ENCODE measurements at regions not wholly inside any gene's neighbourhood (a gene's known extent, or its start where the extent isn't known, plus 50 kb on each side); places are given as distances from the start of the nearest gene placed in this dataset.

DNA sequence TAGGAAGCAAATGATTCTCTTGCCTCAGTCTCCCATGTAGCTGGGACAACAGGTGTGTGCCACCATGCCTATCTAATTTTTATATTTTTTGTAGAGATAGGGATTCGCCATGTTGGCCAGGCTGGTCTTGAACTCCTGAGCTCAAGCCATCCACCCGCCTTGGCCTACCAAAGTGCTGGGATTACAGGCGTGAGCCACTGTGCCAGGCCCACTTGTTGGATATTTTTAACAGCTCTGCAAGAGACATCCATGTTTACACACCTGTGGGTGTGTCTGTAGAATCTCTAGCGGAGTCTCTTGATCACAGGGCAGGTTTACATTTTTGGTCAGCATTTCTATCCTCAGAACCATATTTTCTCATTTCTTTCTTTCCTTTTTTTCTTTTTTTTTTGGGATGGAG lies 53.1 kb upstream of the ZFP64 start:
- TF ChIP-seq, protein P1, sequence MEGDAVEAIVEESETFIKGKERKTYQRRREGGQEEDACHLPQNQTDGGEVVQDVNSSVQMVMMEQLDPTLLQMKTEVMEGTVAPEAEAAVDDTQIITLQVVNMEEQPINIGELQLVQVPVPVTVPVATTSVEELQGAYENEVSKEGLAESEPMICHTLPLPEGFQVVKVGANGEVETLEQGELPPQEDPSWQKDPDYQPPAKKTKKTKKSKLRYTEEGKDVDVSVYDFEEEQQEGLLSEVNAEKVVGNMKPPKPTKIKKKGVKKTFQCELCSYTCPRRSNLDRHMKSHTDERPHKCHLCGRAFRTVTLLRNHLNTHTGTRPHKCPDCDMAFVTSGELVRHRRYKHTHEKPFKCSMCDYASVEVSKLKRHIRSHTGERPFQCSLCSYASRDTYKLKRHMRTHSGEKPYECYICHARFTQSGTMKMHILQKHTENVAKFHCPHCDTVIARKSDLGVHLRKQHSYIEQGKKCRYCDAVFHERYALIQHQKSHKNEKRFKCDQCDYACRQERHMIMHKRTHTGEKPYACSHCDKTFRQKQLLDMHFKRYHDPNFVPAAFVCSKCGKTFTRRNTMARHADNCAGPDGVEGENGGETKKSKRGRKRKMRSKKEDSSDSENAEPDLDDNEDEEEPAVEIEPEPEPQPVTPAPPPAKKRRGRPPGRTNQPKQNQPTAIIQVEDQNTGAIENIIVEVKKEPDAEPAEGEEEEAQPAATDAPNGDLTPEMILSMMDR (IDR thresholded peaks at IDR 0.05) = no peak
- TF ChIP-seq EZH2 (IDR thresholded peaks at IDR 0.05; ENCODE audit: borderline replicate concordance, insufficient read depth, low read depth, low read length, poor library complexity, severe bottlenecking) = no peak
